HG03558 (cell line): ENCODE measurements at regions not wholly inside any gene's neighbourhood (a gene's known extent, or its start where the extent isn't known, plus 50 kb on each side); places are given as distances from the start of the nearest gene placed in this dataset.
"Not testable (repeated sequence)": the region's sequence is repeated elsewhere in the genome, so short reads cannot be mapped to it uniquely, and the experiment has no call there.

Source experiments
- ATAC-seq: cut with Tn5 transposase; IDR thresholded peaks from one replicate; pipeline ENCODE4 v1.9.1; 2021; ENCODE audit warnings: moderate number of reproducible peaks; ENCODE audit not compliant: unreplicated experiment; ENCODE audit errors: extremely low read depth

DNA sequence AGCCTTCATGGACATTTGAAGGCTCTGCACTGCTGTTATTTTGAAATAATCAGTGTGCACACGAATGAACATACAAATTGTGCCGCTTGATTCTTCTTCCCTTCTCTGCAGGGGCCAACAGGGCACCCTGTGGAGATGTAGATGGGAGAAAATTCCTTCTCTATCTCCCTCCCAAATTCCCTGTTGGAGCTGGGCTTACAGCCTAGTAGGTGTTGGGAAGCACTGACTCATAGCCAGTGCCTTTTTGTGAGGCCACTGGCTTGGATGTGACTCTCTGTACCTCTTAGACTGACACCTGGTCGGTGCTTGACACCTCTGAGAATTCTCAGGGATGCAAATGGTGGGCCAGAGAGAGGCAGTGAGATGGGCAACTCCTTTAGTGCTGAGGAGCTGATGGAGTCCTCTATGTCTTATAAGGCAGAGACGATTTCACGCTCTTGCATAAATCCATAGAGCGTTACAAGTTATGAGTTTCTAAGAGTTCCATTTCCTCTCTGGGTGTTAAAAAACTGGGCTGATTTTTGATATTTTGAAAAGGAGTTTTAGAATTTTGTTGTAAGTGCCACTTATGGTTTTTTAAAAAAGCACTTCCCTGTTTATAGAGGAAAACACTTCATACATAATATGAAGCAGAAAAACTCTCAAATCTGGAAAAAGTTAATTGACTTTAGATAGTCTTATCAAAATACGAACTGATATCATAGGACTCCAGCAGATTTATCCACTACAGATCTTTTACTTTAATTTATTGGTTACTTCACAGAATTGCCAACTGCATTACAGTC is 89.8 kb upstream of the MAP3K7 start:
- no peak for ATAC-seq

DNA sequence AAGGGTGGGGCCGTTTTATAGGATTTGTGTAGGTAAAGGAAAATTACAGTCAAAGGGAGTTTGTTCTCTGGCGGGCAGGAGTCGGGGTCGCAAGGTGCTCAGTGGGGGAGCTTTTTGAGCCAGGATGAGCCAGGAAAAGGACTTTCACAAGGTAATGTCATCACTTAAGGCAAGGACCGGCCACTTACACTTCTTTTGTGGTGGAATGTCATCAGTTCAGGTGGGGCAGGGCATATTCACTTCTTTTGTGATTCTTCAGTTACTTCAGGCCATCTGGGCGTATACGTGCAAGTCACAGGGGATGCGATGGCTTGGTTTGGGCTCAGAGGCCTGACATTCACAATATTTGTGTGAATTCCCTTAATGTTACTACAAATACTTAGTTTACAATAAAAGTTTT is 88.2 kb upstream of the MAP3K7 start:
- ATAC-seq: not testable (repeated sequence)

DNA sequence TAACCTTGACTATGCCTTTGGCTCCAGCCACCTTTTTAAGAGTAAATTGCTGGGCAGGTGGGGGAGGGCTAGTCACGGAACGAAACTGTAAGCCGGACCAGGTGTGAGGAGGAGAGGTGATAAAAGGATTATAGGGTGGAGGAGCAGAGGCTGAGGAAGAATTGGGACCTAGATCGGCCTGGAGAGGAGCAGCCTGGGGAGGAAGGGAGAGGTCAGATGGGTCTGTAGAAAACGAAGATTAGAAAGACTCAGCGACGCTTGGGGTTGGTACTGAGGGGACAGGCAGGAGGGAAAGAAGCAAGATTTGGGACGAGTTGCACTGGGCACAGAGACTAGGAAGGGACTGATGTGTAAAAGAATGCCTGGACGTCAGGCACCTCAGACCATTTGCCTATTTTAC is 87.2 kb upstream of the MAP3K7 start:
- not testable (repeated sequence) for ATAC-seq

DNA sequence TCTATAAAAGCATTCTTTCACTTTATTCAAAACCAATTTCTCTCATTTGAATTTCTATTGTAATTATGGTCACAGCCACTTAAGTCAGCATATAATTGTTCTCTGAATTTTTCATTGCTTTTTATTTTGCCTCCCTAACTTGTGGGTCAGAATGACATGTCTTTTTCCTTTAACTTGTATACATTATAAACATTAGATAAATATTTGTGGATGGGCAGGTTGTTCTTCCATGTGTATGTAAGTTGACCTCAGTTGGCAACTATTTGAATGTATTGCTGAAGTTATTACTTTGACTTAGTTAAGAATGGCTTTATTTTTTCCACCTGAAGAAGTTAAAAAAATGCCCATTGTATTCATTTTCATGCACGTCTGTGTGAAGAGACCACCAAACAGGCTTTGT is 83.0 kb upstream of the MAP3K7 start:
- ATAC-seq: no peak

DNA sequence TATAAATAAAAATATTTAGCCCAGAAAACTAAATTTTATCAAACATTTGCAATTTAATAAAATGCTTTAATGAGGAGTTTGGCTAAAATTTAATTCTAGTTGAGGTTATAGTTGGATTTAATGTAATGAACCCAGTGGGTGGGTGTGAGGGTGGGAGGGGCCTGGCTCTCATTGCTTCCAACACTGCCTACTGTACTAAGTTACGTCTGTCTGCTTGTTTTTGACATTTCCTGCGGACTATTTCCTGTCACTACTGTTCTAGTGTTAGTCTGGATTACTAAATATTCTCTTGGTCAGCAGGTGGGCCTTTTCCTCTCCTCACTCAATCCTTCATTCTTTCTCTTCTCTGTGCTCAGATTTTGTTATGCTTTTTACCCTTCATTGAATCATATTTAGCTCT is 82.5 kb upstream of the MAP3K7 start:
- ATAC-seq: no peak

DNA sequence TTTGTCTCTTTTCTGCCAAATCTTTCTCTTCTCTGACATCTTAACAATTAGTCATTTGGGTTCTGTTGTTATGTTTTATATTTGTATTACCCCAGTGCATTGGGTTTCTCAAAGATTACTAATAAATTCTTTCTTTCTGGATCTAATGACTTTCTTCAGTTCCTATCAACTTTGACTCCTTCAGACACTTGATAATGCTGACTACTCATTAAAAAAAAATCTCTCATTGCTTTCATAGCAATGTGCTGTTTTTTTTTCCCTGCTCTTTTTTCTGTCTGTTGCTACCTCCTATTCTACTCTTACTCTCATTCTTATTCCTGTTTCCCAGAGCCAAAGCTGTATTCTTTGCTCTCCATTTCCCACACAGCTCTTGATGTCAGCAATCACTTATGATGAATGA is 81.3 kb upstream of the MAP3K7 start:
- no peak for ATAC-seq

DNA sequence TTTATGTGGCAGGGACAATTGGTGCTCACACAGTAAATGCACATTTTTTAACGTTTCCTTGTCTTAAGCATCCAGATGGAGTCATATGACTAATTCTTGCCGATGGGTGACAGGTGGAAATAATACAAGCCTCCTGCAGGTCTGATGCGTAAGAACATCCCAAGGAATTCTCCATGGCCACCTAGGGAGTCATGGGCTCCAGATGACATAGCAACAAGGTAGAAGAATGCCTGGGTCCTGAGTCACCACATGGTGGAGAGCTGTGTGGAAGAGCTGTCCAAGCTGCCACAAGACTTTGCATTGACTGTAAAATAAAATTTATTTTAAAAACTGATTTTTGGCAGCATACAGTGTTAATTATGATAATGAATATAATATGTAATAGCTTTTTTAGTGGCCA is 77.0 kb upstream of the MAP3K7 start:
- ATAC-seq: no peak

DNA sequence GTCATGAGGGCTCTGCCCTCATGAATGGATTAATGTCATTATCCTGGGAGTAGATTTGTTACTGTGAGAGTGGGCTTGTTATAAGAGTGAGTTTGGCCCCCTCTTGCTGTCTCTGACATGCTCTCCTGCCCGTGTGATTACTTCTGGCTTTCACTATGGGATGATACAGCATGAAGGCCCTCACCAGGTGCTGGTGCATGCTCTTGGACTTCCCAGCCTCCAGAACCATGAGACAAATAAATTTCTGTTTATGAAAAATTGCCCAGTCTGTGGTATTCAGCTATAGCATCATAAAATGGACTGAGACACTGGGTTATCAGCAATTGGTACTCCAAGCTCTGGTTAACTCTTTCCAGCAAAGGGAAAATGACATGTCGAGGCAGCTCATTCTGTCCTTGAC is 76.2 kb upstream of the MAP3K7 start:
- no peak for ATAC-seq

DNA sequence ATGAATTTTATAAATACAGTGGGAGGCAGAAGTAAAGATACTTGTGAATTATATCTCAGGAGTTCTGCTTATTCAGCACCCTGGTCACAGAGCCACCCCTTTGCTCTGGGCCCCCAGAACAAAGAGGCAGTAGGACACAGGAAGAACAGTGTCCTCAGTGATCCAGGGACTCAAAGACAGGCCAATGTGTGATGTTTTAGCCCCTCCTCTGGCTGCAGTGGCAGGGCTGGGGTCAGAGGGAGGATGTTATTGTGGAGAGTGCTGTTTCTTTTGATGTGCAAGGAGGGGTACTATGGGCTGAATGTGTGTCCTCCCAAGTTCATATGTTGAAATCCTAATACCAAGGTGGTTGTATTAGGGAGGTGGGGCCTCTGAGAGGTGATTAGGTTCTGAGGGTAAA is 74.1 kb upstream of the MAP3K7 start:
- ATAC-seq: no peak

DNA sequence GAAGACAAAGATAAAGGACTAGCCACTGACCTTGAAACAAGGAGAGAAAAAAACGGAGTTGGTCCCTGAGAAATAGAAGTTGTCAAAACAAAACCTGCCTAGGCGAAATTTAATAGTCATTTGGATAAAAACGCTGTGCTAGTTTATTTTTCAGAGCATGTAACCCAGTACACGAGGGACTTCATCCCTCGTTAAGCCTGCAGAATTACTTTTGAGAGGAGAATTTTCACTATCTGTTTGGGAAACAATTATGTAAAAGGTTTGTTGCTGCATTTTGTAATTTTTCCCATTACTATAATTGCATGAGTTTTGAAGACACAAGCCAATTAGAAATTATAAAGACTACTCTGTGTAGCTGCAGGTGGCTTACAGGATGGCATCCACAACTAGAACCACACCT is 71.6 kb upstream of the MAP3K7 start:
- no peak for ATAC-seq

DNA sequence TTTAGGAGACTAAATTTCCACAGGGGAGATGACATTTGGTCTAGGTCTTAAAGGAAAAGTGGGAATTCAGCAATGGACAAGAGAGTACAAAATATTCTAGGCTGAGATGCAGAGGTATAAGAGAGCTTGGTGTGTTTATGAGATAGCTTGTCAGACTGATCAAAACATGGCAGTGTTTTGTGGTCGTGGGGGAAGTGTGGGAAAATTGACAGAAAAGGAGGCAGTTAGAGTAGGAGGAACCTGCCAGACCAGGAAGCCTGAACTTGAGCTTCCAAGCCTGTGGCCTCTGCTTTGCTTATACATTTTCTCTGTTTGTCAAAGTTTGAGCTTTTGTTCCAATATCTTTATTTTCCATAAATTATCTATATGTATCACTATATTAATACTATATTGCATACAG is 69.5 kb upstream of the MAP3K7 start:
- ATAC-seq: no peak

DNA sequence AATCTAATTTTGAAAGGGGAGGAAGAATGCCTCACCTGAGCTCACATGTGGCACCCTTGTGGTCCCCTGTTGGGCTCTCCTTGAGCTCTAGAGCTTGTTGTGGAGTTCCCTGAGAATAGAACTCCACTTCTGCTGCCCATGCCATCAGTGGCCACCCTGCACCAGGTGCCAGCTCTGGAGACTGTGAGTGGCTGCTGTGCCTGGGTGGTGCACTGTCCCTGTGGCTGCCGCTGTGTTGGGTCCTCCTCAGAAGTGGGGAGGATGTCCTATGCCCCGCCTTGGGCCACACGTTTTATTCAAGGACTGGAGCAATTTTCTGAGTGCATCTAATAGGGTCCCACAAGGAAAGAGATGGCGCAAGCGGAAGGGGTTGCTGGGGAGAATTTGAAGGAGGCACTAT is 67.9 kb upstream of the MAP3K7 start:
- no peak for ATAC-seq

DNA sequence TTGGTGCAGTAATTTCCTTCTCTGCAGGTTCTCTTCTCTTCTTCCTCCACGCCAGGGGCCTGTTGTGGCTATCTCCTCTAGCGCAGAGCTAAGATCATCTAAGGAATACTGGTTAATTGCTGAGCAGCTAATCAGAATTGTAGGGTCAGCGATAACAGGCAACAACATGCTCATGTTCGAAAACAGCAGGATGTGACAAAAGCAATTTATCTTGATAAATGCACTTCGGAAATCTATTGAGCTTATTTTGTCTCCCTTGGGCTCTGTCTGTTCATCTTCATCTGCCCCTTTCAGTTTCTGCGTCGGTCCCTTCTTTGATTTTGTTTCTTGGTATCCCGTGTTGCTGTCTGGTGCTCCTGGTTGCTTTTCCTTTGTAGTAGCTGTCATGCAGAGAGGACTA is 67.3 kb upstream of the MAP3K7 start:
- ATAC-seq: no peak

DNA sequence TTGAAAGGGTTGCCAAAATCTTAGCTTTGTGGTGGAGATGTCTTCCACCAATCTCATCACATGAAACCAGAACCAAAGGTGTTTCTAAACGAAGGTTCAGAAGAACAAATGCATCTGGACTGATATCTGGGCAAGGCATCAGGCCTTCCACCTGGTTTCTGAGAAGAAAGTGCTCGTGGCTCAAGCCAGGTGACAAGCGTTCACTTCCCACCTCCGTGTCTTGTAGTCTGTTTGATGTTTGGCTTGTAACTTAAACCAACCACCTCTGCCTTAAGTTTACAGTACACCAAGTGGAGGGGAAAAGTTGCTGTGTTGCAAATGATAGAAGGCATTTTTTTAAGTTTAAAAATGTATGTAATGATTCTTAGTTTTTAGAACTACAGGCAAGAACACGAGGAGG is 66.9 kb upstream of the MAP3K7 start:
- no peak for ATAC-seq

DNA sequence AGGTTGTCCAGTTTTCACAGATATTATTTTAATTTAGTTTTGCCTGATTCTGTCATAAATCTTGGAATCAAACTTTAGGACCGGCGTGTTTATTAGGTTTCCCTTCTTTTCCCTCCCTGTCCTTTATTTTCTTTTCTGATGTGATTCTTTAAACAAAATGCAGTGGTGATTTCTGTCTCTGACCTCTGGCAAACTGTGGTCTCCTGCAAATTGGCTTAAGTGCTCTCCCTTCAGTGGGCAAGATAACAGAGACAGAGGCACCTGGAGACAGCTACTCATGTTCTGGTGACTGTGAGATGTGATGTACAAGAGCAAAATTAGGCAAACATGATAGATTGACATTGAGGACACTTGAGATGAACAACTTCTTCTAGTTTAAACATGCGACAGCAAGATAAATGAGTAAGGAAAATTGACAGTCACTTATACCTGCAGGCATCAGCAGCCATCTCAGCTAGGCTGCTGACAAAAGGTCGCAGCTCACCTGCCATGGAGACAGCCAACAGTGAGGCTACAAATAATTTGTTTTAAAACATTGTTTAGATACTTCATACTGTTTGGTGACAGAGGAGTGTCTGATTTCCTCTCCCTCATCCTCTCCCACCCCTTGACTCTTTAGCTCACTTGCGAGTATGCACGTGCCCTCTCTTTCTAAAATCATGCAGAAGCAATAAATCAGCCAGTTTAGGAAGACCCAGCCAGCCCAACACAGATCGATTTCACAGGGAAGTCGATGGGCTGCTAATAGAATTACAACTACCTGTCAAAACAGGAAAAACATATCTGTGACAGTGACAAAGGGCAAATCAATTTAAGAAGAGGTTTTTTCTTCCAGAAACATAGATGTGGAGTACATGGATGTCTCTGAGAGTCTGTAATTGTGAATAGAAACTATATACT is 63.4 kb upstream of the MAP3K7 start:
- no peak for ATAC-seq

DNA sequence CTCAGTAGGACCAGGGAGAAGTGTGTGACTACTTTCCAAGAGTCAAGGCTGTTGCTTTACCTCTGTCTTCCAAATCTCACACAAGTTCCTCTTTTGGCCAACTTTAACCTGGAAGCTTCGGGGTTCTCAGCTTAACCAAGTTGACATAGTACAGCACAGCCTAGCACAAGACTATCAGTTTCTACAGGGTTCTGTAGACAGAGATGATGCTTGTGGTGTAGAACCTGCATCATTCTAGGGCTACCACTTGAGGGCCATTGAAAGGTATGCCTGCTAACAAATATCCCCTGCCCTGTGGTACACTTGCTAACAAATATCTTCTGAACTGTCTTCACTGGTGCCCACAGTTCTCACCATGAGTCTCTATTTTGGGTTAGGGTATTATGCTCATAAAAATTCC is 62.0 kb upstream of the MAP3K7 start:
- ATAC-seq: no peak

DNA sequence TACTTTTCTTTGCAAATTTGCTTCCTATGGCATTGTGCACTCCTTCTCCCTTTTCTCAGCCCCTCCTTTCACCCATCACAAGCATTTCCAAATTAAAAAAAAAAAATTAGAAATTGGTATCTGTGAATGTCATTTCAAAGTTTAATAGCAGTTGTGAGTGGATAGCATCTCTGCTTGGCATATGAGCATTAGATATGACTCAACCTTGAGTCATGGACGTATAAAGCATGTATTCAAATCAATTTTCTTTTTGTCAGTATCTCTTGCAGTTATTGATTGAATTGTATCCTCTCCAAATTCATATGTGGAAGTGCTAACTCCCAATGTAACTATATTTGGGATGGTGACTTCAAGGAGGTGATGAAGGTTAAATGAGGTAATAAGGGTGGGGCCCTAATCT is 60.1 kb upstream of the MAP3K7 start:
- ATAC-seq: no peak

DNA sequence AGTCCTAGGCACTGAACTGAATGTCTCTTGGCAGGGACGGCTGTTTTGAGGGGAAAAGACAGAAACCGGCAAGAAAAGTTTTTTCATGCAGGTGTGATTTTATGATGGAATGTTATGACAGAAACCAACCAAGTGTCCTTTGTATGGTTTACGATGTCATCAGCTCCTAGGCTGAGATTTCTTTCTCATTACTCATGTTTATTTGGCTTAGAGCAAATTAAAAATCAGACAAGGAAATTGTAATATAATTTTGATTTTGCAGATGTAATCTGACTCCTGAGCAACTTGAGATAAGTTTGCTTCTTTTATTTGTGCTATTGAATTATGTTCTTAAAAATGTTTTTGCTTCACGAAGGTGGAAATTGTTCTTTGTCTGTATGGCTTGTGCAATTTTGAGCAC is 58.8 kb upstream of the MAP3K7 start:
- ATAC-seq: no peak

DNA sequence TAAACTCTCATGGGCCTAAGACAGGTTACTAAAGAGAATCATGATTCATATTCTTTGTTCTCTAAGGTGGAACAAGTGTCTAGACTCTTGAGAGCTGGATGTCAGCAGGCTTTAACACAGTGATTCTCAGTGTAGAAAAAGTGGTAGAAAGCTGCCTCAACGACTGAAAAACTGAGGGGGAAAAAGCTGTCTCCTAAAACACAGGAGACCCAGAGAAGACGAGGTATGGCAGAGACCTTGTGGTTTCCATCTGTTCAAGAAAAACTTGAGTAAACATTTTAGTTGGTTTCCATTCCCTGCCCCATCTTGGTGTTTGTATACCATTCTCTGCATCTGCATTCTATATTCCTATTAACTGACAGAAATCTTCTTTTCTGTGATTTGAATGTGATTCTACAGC is 57.6 kb upstream of the MAP3K7 start:
- ATAC-seq: no peak

DNA sequence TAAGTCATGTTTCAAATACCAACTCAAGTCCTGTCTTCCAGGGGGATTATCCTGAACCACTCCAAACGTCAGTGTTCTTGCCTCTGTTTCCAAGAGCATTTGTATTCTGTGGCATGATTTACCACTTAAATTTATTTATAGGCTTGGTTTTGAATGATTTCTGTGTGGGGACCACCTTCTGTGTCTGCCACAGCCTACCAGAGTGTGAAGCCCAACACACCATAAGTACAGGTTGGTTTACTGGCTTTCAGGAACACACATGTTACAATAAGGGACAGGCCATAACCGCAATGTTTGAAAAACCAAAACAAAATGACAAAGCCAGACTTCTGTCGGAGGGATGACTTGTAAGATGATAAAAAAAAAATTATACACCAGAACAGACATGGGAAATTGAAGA is 56.5 kb upstream of the MAP3K7 start:
- ATAC-seq: no peak

DNA sequence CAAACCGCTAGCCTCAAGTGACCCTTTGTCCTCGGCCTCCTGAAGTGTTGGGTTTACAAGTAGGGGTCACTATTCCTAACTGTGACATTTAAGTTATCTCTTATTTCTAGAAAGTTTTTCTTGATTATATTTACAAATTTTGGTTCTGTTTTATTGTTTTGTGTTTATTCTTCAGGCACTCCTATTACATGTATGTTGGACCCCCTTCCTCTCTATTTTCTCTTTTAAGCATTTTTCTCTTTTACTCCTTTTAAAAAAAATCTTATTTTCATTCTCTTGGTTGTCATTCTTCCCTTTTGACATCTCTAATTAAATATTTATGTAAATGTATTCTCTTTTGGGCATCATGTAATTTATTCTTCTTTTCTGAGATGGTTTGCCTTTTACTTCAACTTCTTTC is 50.4 kb upstream of the MAP3K7 start:
- ATAC-seq: no peak
